ENCODE measurements at regions not wholly inside any gene's neighbourhood (a gene's known extent, or its start where the extent isn't known, plus 50 kb on each side); places are given as distances from the start of the nearest gene placed in this dataset.

- no peak for TF ChIP-seq CTCF (IDR thresholded peaks at IDR 0.05)
- Mint-ChIP-seq H3K4me3 (no peak overlapping the region), H3K36me3 (ENCODE audit: low read depth) (no peaks in the 10 kb centered on the region), H3K9me3 (no peaks in the 10 kb centered on the region), H3K27me3 (ENCODE audit: low read depth, poor library complexity) (no peaks in the 10 kb centered on the region), H3K4me1 (no peaks in the 10 kb centered on the region), H3K27ac (no peak overlapping the region)
- no peak for DNase-seq
Observed at GRCh38 chr6:66489269-66489987, 782.4 kb upstream of the EYS start.

- no peaks in the 10 kb centered on the region for H3K4me1 Mint-ChIP-seq
- no peak for DNase-seq
- H3K4me3 Mint-ChIP-seq: no peak overlapping the region
- no peaks in the 10 kb centered on the region for H3K27me3 Mint-ChIP-seq (ENCODE audit: low read depth, poor library complexity)
- no peaks in the 10 kb centered on the region for H3K9me3 Mint-ChIP-seq
- no peak for TF ChIP-seq CTCF (IDR thresholded peaks at IDR 0.05)
- H3K36me3 Mint-ChIP-seq (ENCODE audit: low read depth): no peaks in the 10 kb centered on the region
- H3K27ac Mint-ChIP-seq: no peak overlapping the region
Observed at GRCh38 chr6:66481216-66481615, 774.2 kb upstream of the EYS start.

DNA sequence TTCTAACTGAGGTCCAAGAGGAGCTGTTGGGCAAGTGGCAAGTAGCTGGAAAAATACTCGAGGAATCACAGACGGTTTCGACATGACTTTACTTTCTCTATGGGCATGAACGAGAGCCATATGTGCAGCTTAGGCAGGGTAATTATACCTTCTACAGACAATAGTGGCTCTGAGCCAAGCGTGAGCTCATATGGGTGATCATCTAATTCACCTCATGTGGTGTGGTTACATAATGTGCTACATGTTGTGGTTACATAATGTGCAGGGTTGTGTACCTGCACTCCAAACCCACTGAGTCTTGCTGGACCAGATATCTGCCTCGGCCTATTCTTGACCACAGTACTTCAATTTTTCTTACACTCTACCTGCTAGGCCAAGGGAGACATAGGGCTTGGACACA is 771.7 kb upstream of the EYS start:
- Mint-ChIP-seq H3K4me1 (no peaks in the 10 kb centered on the region), H3K27me3 (ENCODE audit: low read depth, poor library complexity) (no peaks in the 10 kb centered on the region), H3K9me3 (no peaks in the 10 kb centered on the region), H3K4me3 (no peak overlapping the region), H3K27ac (no peak overlapping the region), H3K36me3 (ENCODE audit: low read depth) (no peaks in the 10 kb centered on the region)
- no peak for DNase-seq
- no peak for TF ChIP-seq CTCF (IDR thresholded peaks at IDR 0.05)

DNA sequence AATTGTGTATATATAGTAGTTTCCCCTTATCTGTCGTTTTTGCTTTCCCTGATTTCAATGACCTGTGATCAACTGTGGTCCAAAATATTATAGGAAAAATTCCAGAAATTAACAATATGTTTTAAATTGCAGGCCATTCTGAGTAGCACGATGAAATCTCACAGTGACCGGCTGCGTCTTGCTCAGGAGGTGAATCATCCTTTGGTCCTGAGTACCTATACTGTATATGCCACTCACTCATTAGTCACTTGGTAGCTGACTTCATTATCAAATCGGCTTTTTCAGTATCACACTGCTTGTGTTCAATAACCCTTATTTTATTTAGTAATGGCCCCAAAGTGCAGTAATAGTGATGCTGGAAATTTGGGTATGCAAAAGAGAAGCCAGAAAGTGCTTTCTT is 728.3 kb upstream of the EYS start:
- no peak for DNase-seq
- H3K27ac Mint-ChIP-seq: no peak overlapping the region
- H3K4me1 Mint-ChIP-seq: no peaks in the 10 kb centered on the region
- TF ChIP-seq CTCF (IDR thresholded peaks at IDR 0.05): no peak
- no peaks in the 10 kb centered on the region for H3K9me3 Mint-ChIP-seq
- no peaks in the 10 kb centered on the region for H3K27me3 Mint-ChIP-seq (ENCODE audit: low read depth, poor library complexity)
- H3K36me3 Mint-ChIP-seq (ENCODE audit: low read depth): no peaks in the 10 kb centered on the region
- no peak overlapping the region for H3K4me3 Mint-ChIP-seq

- no peak for DNase-seq
- no peaks in the 10 kb centered on the region for H3K36me3 Mint-ChIP-seq (ENCODE audit: low read depth)
- H3K27ac Mint-ChIP-seq: no peak overlapping the region
- H3K27me3 Mint-ChIP-seq (ENCODE audit: low read depth, poor library complexity): peaks cover 3% of the 10 kb centered on the region
- no peaks in the 10 kb centered on the region for H3K4me1 Mint-ChIP-seq
- TF ChIP-seq CTCF (IDR thresholded peaks at IDR 0.05): no peak
- no peak overlapping the region for H3K4me3 Mint-ChIP-seq
- peaks cover 14% of the 10 kb centered on the region for H3K9me3 Mint-ChIP-seq
Observed at GRCh38 chr6:66429210-66429609, 722.2 kb upstream of the EYS start.

GRCh38 chr6:66423047-66423446 is 716.0 kb upstream of the EYS start:
- H3K27me3 Mint-ChIP-seq (ENCODE audit: low read depth, poor library complexity): no peaks in the 10 kb centered on the region
- no peak overlapping the region for H3K27ac Mint-ChIP-seq
- H3K4me3 Mint-ChIP-seq: no peak overlapping the region

More at GRCh38 chr6:66423047-66423446, 716.0 kb upstream of the EYS start:
- DNase-seq: no peak
- no peaks in the 10 kb centered on the region for H3K4me1 Mint-ChIP-seq
- H3K9me3 Mint-ChIP-seq: peaks cover 14% of the 10 kb centered on the region
- H3K36me3 Mint-ChIP-seq (ENCODE audit: low read depth): no peaks in the 10 kb centered on the region
- no peak for TF ChIP-seq CTCF (IDR thresholded peaks at IDR 0.05)
